CD4-positive, alpha-beta T cell treated with Interleukin-4 for 1 hour (primary cell): ENCODE measurements at regions not wholly inside any gene's neighbourhood (a gene's known extent, or its start where the extent isn't known, plus 50 kb on each side); places are given as distances from the start of the nearest gene placed in this dataset.

Experiments
- DNase-seq, 2 donors: peaks; one replicate each; pipeline ENCODE4 v3.0.0-alpha.2; 2020 to 2022

- no peak for DNase-seq
Observed at GRCh38 chr5:109917154-109917546, 227.4 kb downstream of the MAN2A1 start.

- no peak for DNase-seq
Observed at GRCh38 chr5:109917966-109918365, 228.2 kb downstream of the MAN2A1 start.

- no peak for DNase-seq
Observed at GRCh38 chr5:109920736-109921135, 231.0 kb downstream of the MAN2A1 start.

GRCh38 chr5:109921735-109922380, 232.1 kb downstream of the MAN2A1 start:
- peak; percentile 73 to 77 for DNase-seq

GRCh38 chr5:109922381-109922995, 232.8 kb downstream of the MAN2A1 start:
- peak in 1 of 2 donors; percentile 5 for DNase-seq

- DNase-seq = no peak
Observed at GRCh38 chr5:109923205-109923604, 233.5 kb downstream of the MAN2A1 start.

- DNase-seq = no peak
Observed at GRCh38 chr5:109924237-109925107, 234.7 kb downstream of the MAN2A1 start.

GRCh38 chr5:109927639-109928038, 237.9 kb downstream of the MAN2A1 start:
- DNase-seq = no peak

- no peak for DNase-seq
Observed at GRCh38 chr5:109928046-109928445, 238.3 kb downstream of the MAN2A1 start.

GRCh38 chr5:109928811-109929210, 239.1 kb downstream of the MAN2A1 start:
- DNase-seq = no peak

- no peak for DNase-seq
Observed at GRCh38 chr5:109929376-109929775, 239.6 kb downstream of the MAN2A1 start.

- DNase-seq = no peak
Observed at GRCh38 chr5:109929911-109930310, 240.2 kb downstream of the MAN2A1 start.

GRCh38 chr5:109931049-109931780, 241.5 kb downstream of the MAN2A1 start:
- DNase-seq = no peak

GRCh38 chr5:109935833-109936490, 246.2 kb downstream of the MAN2A1 start:
- DNase-seq = no peak

- no peak for DNase-seq
Observed at GRCh38 chr5:109936996-109937395, 247.3 kb downstream of the MAN2A1 start.

GRCh38 chr5:109937951-109938350, 248.2 kb downstream of the MAN2A1 start:
- no peak for DNase-seq

- no peak for DNase-seq
Observed at GRCh38 chr5:109938453-109938852, 248.7 kb downstream of the MAN2A1 start.

- DNase-seq = no peak
Observed at GRCh38 chr5:109939116-109939682, 249.5 kb downstream of the MAN2A1 start.

- no peak for DNase-seq
Observed at GRCh38 chr5:109942646-109943045, 252.9 kb downstream of the MAN2A1 start.

GRCh38 chr5:109943701-109944235, 254.0 kb downstream of the MAN2A1 start:
- no peak for DNase-seq

- DNase-seq = no peak
Observed at GRCh38 chr5:109944461-109944860, 254.7 kb downstream of the MAN2A1 start.
